HL-60 (cell line): ENCODE measurements at regions not wholly inside any gene's neighbourhood (a gene's known extent, or its start where the extent isn't known, plus 50 kb on each side); places are given as distances from the start of the nearest gene placed in this dataset.

Experiments
- DNase-seq, 2 experiments: peaks; one replicate each; pipeline ENCODE4 v3.0.0-alpha.2; 2010 to 2020; ENCODE audit warnings: low read depth in 1 of 2, low spot score in 1 of 2
- H3K27ac ChIP-seq: fragments of 250-450 bp; sonication (Bioruptor Pico); replicated peaks from 2 replicates; pipeline ENCODE4 v1.5.1; 2020; ENCODE audit warnings: mild to moderate bottlenecking, moderate library complexity
- H3K27me3 ChIP-seq: fragments of 250-450 bp; sonication (Bioruptor Pico); 2 replicates; pipeline ENCODE4 v1.5.1; 2021; ENCODE audit warnings: mild to moderate bottlenecking, moderate library complexity; ENCODE audit not compliant: insufficient read depth, poor library complexity, severe bottlenecking
- H3K4me3 ChIP-seq: replicated peaks from 2 replicates; pipeline ENCODE4 v1.5.1; 2011; ENCODE audit warnings: mild to moderate bottlenecking, control low read depth, low read length; ENCODE audit not compliant: insufficient read depth
- CTCF ChIP-seq: IDR thresholded peaks from one replicate; pipeline ENCODE4 v1.5.1; 2011; ENCODE audit warnings: low read length, control low read depth, inconsistent platforms; ENCODE audit not compliant: insufficient read depth
- GABPA ChIP-seq: IDR thresholded peaks from 2 replicates; pipeline ENCODE4 v1.6.1; 2012; ENCODE audit warnings: low read depth
- POLR2AphosphoS5 ChIP-seq: IDR thresholded peaks from 2 replicates; pipeline ENCODE4 v1.6.1; 2012; ENCODE audit warnings: low read depth
- REST ChIP-seq: IDR thresholded peaks from 2 replicates; pipeline ENCODE4 v1.6.1; 2012; ENCODE audit warnings: low read depth; ENCODE audit not compliant: insufficient replicate concordance
- SPI1 ChIP-seq: IDR thresholded peaks from 2 replicates; pipeline ENCODE4 v1.6.1; 2012; ENCODE audit warnings: low read depth, mild to moderate bottlenecking, borderline replicate concordance

- Histone ChIP-seq H3K27me3 (no peaks in the 10 kb centered on the region), H3K4me3 (no peak overlapping the region), H3K27ac (no peak overlapping the region)
- DNase-seq: no peak
- no peak for TF ChIP-seq GABPA
- TF ChIP-seq POLR2AphosphoS5: no peak
- no peak for TF ChIP-seq SPI1
- TF ChIP-seq REST: no peak
- no peak for TF ChIP-seq CTCF
Observed at GRCh38 chr22:35191412-35191811, 65.9 kb upstream of the HMGXB4 start.

- no peaks in the 10 kb centered on the region for H3K27me3 ChIP-seq
- DNase-seq: no peak
- no peak overlapping the region for H3K4me3 ChIP-seq
- TF ChIP-seq REST (no peak), CTCF (no peak), GABPA (no peak), SPI1 (no peak), POLR2AphosphoS5 (no peak)
- no peak overlapping the region for H3K27ac ChIP-seq
Observed at GRCh38 chr22:35192129-35192918, 65.0 kb upstream of the HMGXB4 start.

GRCh38 chr22:35195226-35195625, 62.1 kb upstream of the HMGXB4 start:
- no peak overlapping the region for H3K27ac ChIP-seq
- TF ChIP-seq SPI1: no peak
- TF ChIP-seq CTCF: no peak
- TF ChIP-seq POLR2AphosphoS5: no peak
- TF ChIP-seq GABPA: no peak
- no peak for TF ChIP-seq REST
- no peaks in the 10 kb centered on the region for H3K27me3 ChIP-seq
- DNase-seq: no peak
- H3K4me3 ChIP-seq: no peak overlapping the region
